ENCODE measurements at regions not wholly inside any gene's neighbourhood (a gene's known extent, or its start where the extent isn't known, plus 50 kb on each side); places are given as distances from the start of the nearest gene placed in this dataset.

DNA sequence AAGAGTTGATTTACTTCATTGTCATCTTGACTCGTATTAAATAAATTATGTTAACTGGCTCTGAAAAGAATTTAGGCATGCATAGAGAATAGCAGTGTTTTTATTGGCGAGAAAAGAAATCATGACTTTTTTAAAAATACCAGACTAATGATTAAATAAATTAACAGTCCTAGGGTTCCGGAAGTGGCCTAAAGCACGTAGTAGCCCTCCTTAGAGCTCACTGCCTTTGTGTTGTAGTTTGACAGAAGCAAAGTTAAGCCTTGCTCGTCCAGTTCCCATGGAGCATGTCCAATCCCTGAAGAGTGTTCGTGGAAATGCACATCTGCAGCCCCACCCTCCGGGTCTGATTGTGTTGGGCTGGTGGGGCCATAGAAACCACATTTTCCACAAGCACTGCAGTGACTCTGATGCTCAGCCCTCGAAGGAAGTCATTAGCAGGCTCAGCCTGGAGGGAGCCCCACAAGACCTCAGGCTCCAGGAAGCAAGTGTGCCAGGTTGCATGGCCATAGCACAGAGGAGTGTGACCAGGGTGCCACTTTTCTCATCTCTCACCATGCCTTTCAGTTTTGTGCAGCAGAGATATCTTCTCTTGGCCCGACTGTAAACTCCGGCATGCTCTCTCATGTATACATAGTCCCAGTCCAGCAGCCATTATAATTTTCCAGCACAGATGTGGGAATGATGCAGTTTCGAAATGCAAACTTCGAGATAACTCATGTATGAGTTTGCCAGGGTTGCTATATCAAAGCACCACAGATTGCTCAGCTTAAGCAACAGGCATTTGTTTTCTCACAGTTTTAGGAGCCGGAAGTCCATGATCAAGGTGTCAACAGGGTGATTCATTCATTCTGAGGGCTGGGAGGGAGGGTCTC is 188.6 kb upstream of the SH3BP4 start:
- DNase-seq, result peak; percentile 72

DNA sequence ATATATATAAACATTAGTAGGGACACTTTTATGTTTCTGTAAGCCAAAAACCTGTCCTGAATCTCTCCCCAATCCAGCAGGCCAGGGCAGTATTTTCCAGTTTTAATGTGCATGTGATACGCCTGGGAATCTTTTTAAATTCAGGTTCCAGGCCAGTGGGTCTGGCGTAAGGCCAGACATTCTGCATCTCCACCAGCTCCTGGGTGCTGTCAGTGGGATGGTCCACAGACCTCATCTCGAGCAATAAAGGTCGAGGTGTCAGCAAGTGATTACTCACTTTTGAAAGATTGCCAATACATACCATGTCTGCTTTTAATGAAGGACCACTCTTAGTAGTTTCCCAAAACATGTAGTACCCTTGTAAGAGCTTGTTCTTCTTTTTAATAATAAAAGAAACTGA is 189.9 kb upstream of the SH3BP4 start:
- DNase-seq, result peak; percentile 44

DNA sequence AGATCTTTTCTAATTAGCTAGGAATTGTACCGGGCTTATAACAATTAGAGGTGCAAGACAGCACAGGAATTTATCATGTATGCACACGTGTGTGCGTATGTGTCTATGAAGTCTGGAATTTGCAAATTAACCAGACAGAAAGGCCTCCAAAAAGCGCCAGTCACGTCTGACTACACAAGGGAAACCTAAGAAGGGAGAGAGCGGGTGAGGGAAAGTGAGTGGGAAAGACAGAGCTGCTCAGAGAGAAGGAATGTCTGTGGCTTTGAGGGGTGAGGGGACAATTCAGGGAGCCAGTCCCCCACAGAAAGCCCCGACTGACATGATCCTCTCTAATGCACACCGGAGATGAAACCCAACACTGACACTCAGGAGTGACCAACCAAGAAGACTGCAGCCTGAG is 197.7 kb upstream of the SH3BP4 start:
- DNase-seq, result peak; percentile 59

DNA sequence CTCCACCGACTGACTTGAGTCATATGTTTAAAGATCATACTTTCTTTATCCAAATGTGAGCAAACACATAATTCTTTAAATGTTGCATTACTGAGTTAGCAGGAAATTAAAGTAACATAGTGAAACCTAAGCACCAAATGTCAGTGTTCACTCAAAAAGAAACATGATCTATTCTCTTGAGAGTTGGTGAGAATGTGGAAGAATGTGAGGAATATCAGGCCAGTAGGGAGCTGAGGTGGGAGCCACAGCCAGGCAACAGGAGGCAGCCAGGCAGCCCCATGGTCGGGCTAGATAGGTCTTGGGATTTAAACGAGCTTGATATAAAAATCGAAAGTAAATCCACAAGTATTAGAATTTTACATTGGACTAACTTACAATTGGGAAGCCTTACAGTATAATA is 198.1 kb upstream of the SH3BP4 start:
- peak; percentile 23 for DNase-seq

DNA sequence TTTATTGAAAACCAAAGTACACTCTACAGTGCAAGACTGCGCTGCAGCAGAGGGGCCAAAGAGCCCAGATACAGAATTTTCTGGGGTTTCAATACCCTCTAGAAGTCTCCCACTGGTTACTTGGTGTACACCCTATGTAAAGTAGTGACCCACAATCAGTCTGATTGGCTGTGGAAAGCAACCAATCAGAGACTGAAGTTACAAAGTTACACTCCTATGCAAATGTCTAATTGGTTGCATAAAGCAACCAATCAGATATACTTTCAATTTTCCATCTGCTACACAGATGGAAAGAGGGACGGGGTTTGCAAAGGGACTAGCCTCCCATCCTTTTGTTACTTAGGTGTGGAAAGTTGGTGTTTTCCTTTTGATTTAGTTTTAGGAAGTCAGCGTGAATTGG is 198.9 kb upstream of the SH3BP4 start:
- no peak for DNase-seq

DNA sequence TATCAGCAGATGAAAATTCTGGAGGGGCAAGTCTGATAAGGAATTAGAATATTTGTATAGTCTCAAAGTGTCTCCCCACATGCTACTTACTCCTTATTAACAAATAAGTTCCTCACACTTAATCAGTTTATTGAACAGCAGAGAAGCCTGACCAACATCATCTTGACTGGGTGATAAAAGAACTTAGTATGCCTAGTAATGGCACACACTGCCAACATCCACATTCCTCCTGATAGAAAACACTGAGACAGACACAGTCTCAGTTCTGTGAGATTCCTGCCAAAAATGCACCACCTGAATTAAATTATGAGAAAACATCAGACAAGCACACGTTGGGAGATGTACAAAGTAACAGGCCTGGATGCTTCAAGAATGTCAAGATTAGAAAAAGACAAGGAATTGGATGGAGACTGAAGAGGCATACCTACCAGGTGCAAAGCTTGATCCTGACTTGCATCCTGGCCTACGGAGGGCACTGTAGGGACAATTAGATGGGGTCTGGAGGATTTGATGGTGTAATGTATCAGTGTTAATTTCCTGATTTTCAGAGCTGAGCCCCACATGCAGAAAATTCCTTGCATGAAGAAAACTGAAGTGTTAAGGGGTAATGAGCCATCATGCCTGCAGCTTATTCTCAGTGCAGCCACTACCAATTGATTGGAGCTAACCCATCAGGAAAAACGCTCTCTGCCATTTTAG is 200.4 kb upstream of the SH3BP4 start:
- no peak for DNase-seq

DNA sequence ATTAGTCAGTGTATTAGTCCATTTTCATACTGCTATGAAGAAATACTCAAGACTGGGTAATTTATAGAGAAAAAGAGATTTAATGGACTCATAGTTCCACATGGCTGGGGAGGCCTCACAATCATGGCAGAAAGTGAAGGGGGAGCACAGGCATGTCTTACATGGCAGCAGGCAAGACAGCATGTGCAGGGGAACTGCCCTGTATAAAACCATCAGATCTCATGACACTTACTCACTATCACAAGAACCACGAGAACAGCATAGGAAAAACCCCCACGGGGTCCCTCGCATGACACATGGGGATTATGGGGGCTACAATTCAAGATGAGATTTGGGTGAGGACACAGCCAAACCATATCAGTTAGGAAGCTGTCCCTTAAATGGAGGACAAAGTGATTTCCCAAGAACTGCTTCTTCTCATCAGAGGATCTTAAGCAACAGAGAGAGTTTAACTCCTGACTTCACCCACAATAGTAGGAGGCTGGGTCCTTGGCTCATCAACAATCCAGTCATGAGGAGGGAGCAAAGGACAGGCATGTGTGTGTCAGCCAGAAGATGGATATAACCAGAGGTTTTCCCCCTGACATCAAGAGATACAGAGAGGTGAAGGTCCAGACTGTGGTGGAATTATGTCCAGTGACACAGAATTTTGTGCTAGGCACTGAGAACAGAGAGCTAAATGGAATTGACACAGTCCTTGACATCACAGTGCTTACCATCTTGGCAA is 203.8 kb upstream of the SH3BP4 start:
- DNase-seq, result no peak

DNA sequence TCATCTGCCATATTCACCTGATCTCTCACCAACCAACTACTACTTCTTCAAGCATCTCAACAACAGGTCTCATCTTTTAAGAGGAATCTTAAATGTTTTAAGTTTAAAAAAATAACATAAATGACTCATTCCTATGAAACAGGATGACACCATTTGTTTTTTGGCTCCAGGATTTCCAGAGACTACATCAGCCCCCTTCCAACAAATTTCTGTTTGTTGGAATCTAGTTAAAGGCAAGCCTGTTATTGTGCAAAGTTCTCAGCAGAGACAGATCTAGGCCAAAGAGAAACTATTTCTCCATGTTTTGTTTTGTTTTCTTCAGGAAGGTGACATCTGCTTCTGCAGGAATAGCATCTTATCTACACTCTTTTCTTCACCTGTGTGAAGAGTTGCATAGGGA is 204.8 kb upstream of the SH3BP4 start:
- no peak for DNase-seq

DNA sequence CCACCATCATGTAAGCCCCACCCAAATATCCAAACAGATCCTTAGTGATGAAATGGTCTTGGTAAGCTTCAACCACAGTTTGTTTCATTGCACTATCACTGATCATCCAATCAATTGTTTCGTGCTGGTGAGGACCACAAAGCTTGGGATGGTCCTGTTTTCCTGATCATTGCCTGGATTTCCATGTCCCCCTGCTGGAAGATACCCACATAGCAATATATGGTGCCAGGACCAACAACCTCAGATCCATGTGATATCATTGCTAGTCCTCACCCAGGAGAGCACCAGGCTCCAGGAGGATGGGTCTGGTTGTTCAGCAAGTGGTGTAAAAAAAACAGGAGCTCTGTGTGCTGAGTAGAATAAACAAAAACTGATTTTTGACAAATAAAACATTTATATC is 206.5 kb upstream of the SH3BP4 start:
- DNase-seq, result no peak

DNA sequence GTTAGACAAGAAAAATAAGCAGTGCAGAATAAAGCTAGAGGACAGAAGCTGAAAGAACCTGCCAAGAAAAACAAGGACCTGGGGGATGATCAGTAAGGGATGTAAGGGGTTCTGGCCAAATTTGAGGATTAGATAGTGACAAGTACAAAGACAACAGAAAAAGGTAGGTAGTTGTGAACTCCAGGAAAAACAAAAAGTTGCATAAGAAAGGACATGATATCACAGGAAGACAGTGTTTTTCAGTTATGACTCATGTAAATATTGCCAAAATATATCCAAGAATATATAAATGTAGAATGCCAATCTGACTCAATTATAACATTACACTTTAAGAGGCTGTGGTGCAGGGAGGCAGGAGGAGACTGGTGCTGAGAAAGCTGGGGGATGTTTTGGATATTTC is 209.8 kb upstream of the SH3BP4 start:
- DNase-seq, result no peak

DNA sequence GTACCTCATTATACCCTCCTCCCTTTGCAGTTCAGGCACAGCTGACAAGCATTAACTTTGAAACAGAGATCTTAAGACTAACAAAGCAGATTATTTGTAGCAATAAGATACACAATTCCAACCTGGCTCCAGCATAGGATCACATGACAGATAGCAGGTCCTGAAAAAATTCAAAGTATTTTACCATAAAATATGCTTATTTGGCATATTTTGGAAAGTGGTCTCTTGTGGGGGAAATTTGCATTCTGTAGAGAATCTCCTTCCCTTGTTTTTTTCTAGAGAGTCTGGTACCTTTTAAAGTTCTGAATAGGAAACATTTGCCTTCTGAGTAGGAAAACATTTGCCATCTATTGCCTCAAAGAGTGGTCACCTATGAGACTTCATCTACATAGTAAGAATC is 212.8 kb upstream of the SH3BP4 start:
- DNase-seq, result no peak

DNA sequence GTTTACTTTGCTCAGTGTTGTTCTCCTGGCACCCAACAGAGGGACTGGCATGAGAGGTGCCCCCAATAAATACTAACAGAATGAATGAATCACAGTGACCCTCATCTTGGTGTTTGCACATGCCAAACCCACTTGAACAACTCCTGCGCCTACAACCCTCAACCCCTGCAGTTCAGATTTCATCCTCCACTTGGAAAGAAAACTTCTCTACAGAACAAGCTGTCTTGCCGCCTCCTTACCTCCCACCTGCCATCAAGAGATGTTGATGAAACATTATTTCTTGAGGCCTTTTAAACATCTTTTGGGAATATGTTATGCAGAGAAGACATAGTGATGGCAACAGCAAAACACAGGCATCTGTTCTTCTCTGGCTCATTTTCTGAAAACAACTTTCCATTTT is 216.0 kb upstream of the SH3BP4 start:
- DNase-seq, result no peak

DNA sequence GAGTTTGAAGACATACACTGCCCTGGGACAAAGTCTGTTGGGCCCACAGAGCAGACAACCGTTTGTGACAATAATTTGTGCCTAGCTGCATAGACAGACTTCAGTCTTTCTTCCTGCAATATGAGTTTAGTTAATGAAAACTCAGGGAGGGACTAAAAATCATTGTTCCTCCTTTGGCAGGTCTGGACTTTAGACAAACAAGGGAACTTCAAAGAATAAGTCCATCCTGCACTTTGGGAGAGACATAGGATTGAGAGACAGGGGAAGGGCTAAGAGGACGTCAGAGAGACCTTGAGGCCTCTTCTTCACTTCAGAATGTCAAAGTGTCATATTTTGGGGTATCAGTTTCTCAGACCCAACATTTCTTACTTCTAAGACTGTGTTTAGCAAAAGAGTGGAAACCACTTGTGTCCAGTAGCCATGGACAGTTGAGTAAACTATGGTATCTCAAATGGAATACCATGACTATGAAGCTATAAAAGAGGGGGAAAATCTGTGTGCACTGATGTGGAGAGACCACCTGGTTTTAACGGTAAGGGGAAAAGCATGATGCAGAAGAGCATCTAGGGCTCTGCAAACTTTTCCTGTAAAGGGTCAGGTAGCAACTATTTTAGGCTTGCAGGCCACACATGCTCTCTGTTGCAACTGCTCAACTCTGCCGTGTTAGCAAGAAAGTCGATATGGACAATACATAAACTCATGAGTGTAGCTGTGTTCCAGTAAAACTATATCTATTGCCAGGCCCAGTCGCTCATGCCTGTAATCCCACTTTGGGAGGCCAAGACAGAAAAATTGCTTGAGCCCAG is 217.8 kb upstream of the SH3BP4 start:
- DNase-seq, result no peak

DNA sequence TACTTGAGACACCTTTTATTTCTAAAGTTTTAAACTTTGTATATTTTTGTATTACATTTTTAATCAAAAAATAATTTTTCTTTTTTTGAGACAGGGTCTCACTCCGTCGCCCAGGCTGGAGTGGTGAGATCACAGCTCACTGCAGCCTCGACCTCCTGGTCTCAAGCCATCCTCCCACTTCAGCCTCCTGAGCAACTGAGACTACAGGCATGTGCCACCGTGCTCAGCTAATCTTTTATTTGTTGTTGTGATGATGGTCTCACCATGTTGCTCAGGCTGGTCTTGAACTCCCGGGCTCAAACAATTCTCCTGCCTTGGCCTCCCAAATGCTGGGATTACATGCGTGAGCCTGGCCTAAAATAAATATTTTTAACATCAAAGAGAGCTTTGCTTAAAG is 218.7 kb upstream of the SH3BP4 start:
- no peak for DNase-seq

DNA sequence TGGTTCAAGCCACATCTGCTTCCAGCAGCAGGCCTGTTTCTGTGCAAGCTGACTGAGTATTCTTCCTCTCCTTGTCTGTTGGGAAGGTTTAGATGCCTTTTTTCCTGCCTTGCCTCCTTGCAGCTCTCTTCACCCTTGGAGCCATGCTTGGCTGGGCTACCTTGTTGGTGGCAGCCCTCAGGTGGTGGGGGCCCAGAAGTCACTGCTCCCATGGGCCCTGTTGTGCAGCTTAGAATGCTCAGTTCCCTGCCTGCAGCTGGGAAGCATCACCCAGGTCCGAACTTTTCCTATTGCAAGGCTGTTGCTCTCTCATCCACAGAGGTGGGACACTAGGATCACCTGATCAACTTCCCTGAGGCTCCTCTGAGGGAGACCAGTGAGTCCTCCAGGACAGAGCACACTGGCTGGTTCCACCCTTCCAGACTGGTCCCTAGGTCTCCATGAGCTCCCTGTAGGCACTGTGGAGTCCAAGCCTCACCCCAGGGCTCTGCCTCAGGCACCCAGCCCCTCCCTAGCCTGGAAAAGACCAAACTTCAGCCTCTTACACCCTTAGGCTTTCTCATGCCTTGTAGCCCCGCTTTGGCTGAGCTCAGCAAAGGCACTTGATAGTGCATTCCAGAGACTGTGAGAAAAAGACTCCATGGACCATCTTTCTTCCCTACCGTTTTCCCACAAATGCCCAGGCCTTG is 219.3 kb upstream of the SH3BP4 start:
- DNase-seq, result no peak

DNA sequence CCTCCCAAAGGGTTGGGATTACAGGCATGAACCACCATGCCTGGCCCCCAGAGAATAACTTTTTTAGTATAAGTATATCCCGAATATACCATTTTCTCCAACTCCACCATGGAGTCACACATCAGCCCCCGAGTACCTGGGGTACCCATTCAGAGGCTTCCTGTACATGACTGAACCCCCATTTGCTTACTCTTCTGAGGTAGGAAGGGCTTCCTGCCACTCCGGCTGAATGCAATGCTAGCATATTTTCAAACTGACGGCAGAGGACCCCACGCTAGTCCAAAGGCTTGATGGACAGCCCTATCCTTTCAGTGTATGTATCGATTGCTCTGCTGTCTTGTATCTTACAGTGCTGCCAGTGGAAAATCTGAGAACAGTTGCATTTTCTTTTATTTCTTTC is 220.6 kb upstream of the SH3BP4 start:
- DNase-seq, result no peak

DNA sequence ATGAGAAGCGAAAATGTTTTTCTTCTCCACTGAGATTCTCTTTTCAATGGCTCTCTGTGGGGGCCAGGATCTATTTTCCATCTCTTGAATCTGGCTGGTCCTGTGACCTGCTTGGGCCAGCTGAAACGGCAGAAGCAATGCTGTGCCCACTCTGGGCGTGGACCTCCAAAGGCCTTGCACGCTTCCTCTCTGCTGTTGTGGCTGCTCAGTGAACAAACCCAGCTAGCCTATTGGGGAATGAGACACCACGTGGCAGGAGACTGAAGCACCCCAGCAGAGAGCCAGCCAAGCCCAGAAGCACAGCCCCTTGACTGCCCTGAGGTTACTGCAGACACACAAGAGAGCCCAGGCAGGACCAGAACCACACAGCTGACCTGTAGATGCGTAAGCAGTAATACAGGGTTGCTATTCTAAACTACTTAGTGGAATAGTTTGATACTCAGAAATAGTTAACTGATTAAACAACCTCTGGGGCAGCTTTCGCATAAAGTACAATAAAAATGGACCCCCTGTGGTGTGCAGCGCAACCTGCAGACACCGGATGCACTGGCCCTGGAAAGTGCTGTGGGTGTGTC is 221.7 kb upstream of the SH3BP4 start:
- DNase-seq, result no peak

DNA sequence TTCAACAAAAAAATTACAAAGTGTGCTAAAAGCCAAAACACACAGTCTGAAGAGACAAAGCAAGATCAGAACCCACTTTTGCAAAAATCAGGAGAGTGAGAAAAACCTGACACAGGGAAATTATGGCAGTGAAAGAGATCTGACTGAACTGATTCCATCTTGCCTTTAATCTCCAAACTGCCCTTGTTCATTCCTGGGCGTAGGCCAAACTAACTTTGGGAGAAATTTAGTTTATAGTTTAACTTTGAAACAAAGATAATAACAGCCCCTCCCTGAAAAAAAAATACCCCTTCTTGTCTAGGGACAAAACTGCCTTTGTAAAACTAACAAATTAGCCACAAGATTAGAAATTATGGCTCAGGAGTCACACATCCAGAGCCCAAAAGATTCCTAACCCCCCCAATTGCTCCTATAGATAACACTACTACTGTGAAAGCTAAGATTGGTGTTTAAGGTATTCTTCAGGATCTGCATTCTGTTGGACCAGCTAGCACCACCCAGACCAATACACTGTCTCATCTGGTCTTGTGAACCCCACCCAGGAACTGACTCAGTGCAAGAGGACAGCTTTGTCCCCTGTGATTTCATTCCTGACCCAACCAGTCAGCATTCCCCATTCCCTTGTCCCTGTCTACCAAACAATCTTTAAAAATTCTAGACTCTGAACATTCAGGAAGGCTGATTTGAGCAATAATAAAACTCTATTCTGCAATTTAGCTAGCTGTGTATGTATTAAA is 226.1 kb upstream of the SH3BP4 start:
- peak; percentile 18 for DNase-seq

DNA sequence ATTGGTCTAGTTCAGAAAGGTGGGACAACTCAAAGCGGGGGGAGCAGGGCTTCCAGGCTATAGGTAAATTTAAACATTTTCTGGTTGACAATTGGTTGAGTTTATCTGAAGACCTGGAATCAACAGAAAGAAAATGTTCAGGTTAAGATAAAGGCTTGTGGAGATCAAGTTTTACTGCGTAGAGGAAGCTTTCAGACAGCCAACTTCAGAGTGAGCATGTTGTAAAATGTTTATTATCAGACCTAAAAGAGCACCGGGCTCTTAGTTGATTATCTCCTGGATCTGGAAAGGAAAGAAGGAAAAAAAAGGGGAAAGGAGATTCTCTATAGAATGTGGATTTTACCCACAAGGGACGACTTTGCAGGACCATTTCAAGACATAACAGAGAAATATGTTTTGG is 227.0 kb upstream of the SH3BP4 start:
- DNase-seq, result no peak

DNA sequence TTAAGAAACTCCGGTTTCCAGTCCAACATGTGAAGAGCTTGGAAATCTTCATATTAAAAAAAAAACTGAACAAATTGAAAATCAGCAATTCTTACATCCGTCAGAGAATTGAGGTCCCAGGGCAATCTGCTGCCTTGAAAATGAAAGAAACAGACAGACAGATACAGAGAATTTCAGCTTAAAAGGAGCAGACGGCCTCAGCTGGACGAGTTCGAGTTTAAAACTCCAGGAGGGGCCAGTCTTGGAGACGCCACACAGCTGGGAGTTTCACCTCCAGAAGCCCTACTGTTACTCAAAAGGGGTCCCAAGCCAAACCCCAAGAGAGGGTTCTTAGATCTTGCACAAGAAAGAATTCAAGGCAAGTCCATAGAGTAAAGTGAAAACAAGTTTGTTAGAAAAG is 226.5 kb upstream of the ARL4C start:
- no peak for DNase-seq

DNA sequence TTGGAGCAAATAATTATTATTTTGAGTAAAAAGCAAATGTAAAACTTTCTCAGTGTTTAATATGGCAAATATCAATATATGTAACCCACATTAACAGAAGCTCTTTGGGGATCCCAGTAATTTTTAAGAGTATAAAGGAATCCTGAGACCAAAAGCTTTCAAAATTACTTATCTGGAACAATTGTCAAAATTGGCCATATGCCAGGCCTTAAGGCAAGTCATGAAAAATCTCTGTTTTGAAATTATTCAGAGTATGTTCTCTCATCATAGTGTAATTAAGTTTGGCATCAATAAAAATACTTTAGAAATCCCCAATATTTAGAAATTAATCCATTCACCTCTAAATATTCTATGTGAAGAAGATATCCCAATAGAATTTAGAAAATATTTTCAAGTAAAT is 225.3 kb upstream of the ARL4C start:
- DNase-seq, result no peak
